GM18907 (cell line): ENCODE measurements at regions not wholly inside any gene's neighbourhood (a gene's known extent, or its start where the extent isn't known, plus 50 kb on each side); places are given as distances from the start of the nearest gene placed in this dataset.

ENCODE experiments used
- ATAC-seq: cut with Tn5 transposase; IDR thresholded peaks from one replicate; pipeline ENCODE4 v1.9.1; 2021; ENCODE audit warnings: mild to moderate bottlenecking, moderate library complexity; ENCODE audit not compliant: unreplicated experiment

GRCh38 chr13:84923831-84924230 lies 875.4 kb downstream of the SLITRK6 start:
- ATAC-seq = no peak

DNA sequence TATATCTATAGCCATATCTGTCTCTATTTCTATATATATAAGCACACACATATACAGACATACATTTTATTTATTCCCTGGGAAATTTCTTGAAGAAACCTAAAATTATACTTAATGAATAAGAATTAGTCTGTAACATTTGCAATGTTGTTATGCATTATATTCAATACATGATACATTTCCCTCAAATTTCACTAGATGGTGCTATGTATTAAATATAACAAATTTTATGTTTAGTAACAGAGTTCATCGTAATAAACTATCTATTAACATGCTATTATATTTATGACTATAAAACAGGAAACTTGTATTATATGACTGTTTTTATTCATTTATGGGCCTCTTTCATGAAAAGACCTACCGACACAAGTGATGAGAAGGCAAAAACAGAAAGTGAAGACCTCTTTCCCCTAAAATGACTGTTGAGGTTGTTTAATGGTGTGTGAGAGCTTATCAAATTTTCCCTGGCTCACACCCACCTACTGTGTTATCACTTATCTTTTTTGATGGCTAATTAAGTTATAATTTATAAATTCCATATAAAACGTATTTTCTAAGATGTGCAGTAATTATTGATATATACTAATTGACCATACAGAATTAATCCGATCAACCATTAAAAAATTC lies 881.9 kb downstream of the SLITRK6 start:
- ATAC-seq = no peak

- no peak for ATAC-seq
Measured at GRCh38 chr13:84912720-84913119, 886.5 kb downstream of the SLITRK6 start.

DNA sequence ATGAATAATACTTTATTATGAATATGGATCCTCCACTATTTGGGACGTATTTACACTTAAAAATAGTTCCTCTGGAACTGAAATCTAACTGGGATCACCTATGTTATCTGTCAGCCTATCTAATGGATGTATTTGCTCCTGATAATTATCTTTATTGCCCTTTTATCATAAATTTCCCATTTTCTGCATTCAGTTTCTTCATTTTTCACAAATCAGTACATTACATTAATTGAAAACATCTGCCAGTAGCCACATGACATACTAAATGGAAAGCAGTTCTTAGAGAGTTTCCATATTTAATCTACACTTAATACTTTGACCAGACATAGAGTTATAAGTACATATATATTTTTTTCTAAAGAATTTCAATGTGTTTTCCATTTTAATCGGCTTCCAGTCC lies 888.8 kb downstream of the SLITRK6 start:
- no peak for ATAC-seq

DNA sequence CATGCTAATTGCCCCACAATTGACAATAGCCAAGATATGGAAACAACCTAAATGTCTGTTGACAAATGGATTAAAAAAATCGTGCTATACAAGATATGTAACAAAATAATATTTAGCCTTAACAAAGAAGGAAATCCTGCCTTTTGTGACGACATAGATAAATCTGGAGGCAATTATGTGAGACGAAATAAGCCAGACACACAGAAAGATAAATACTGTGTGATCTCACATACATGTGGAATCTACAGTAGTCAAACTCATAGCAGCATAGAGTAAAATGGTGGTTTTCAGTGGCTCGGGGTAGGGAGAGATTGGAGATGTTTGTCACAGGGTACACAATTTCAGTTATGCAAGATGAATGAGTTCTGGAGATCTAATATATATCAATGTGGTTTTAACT lies 895.8 kb downstream of the SLITRK6 start:
- ATAC-seq = no peak

DNA sequence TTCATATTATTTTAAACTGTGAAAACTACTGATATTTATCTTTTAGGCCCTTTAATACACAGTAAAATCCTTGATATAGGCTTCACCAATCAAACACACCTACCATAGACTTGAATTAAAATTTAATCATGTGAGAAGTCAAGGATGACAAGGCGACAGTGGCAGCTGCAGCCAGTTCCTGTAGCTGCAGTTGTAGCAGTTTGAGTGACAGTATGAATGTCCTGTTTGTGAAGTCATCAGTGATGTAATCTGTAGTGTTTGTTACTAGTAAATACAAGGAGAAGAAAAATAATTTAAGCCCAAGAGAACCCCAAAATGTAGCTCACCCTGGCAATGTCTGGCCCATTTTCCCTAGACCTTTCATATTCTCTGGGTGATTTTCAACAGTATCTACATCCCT lies 897.0 kb downstream of the SLITRK6 start:
- no peak for ATAC-seq

GRCh38 chr13:84896128-84896527 lies 903.1 kb downstream of the SLITRK6 start:
- ATAC-seq = peak; percentile 69

DNA sequence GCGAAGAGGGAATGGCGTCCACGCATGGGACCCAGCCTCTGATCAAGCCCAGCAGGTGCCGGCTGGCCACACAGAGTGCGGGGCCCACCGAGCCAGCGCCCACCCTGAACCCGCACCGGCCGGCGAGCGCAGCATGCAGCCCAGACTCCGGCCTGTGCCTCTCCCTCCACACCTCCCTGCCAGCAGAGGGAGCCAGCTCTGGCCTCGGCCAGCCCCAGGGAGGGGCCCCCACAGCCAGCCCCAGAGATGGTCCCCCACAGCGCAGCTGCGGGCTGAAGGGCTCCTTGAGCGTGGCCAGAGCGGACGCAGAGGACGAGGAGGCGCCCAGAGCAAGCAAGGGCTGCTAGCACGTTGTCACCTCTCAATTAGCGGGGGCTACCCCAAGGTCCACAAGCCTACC lies 904.5 kb downstream of the SLITRK6 start:
- no peak for ATAC-seq

DNA sequence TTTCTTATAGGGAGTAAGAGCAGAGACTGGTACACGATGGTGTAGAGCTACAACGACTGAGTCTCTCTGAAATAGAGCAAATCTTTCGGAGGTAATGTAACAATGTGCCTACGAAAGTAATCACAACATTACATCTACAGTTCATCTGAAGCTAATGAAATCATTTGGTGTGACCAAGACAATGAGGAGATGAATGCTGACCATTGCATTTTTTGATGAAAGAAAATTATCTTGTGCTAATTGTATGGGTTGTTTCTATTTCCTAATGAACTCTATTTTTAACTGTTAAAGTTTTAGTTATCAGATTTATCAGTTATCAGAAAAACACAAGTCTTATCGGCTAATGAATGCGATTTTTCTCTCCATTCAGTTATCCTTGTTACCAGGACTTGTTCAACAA lies 913.4 kb downstream of the SLITRK6 start:
- no peak for ATAC-seq

DNA sequence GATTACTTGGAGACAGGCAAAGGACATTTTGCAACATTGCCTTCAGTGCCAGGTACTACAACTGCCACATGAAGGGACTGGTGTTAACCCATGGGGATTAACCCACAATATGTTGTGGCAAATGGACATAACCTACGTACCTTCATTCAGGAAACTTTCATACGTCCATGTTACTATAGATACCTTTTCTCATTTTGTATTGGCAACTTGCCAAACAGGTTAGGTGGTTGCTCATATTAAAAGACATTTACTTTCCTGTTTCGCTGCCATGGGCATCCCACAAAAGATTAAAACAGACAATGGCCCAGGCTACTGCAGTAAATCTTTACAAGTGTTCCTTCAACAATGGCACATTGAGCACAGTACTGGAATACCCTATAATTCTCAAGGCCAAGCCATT lies 925.3 kb downstream of the SLITRK6 start:
- ATAC-seq = no peak

GRCh38 chr13:84870190-84870589 lies 929.0 kb downstream of the SLITRK6 start:
- no peak for ATAC-seq

- ATAC-seq = no peak
Measured at GRCh38 chr13:84867246-84867645, 932.0 kb downstream of the SLITRK6 start.

DNA sequence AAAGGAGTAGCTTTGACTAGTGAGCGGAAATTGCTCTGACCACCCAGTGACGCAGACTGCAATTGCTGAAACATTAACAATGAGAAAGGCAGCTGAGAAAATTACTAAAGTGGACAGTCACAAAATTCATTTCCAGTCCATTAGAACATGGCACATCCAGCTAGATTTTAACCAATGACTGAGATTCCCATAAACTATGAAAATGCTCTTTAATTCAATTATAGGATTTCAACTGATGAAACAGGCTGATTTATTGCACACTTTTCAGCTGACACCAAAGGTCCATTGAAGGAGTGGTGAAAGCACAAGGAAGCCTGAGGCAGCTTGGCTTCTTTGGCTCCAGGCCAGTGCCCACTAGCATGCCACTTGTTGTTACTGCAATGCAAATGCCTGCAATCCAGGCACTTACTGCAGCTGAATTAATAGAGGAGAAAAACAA lies 933.4 kb downstream of the SLITRK6 start:
- no peak for ATAC-seq

DNA sequence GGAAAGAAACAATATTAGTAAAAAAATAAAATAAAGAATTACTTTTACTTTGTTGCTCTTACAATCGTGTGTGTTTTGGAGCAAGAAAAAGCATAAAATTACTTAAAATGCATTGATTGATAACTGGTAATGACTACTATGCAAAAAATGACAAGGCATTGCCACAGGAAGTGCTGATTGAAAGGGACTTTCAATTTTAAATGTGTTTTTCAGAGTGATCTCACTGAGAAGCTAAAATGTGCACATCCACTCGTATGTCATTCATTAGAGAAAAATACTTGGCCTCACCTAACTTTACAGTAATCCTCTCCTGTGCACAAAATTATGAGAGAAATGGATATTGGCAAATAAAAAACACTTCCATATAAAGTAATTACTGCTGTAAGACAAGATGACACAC lies 934.9 kb downstream of the SLITRK6 start:
- ATAC-seq = no peak

- ATAC-seq = no peak
Measured at GRCh38 chr13:84847107-84847506, 952.1 kb downstream of the SLITRK6 start.

GRCh38 chr13:84845907-84846619 lies 953.2 kb downstream of the SLITRK6 start:
- ATAC-seq = no peak

GRCh38 chr13:84844473-84844872 lies 954.7 kb downstream of the SLITRK6 start:
- no peak for ATAC-seq

DNA sequence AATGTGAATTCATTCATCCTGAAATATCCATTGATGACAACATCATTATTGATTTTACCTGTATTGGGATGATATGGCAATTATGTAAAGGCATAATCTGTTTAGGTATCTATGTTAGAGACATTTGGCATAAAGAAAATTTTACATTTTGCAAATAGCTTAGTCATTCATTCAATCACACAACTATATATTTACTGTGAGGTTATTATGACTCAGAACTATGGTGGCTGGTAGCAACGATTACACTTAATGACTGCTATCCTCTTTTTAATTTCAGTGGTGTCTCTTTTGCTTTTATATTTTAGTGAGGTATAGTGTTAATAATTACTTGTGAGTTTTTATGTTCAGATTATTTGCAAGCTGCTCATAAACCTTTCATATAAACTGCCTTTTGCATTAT lies 955.9 kb downstream of the SLITRK6 start:
- ATAC-seq = no peak

- no peak for ATAC-seq
Measured at GRCh38 chr13:84834201-84834600, 951.9 kb upstream of the SLITRK1 start.

GRCh38 chr13:84831666-84832657 lies 949.7 kb upstream of the SLITRK1 start:
- ATAC-seq = no peak

- no peak for ATAC-seq
Measured at GRCh38 chr13:84823528-84823927, 941.3 kb upstream of the SLITRK1 start.

- no peak for ATAC-seq
Measured at GRCh38 chr13:84821261-84821660, 939.0 kb upstream of the SLITRK1 start.
